Thyroid gland (tissue), 4 donors: ENCODE measurements at regions not wholly inside any gene's neighbourhood (a gene's known extent, or its start where the extent isn't known, plus 50 kb on each side); places are given as distances from the start of the nearest gene placed in this dataset.

ENCODE experiments used
- DNase-seq, 2 donors: peaks; one replicate each; pipeline ENCODE4 v3.0.0-alpha.2; 2019
- H3K27ac ChIP-seq, 3 donors: fragments of 200-600 bp; sonication (generic); 1 replicate in 2 of 3; 2 replicates in 1 of 3; pipeline ENCODE4 v1.5.1; 2016 to 2019; ENCODE audit warnings: mild to moderate bottlenecking in 1 of 3, moderate library complexity in 1 of 3
- H3K27me3 ChIP-seq: fragments of 200-600 bp; sonication (generic); one replicate; pipeline ENCODE4 v1.5.1; 2019
- H3K36me3 ChIP-seq, 2 donors: fragments of 200-600 bp; sonication (generic); one replicate each; pipeline ENCODE4 v1.5.1; 2016 to 2019
- H3K4me1 ChIP-seq, 2 donors: fragments of 200-600 bp; sonication (generic); one replicate each; pipeline ENCODE4 v1.5.1; 2017 to 2019
- H3K4me3 ChIP-seq, 3 donors: fragments of 200-600 bp; sonication (generic); replicated peaks in 1 of 3; 1 replicate in 2 of 3; 2 replicates in 1 of 3; pipeline ENCODE4 v1.5.1; 2016; ENCODE audit warnings: mild to moderate bottlenecking in 1 of 3
- H3K9me3 ChIP-seq: fragments of 200-600 bp; sonication (generic); one replicate; pipeline ENCODE4 v1.5.1; 2017
- CTCF ChIP-seq, 6 experiments: fragments of 200-600 bp in 3 of 6; fragments of 450-650 bp in 3 of 6; sonication (generic) in 3 of 6; IDR thresholded peaks; one replicate each; pipeline ENCODE4 v1.5.1; 2016 to 2019; ENCODE audit warnings: antibody characterized with exemption in 6 of 6, mild to moderate bottlenecking in 2 of 6, inconsistent platforms in 1 of 6, moderate library complexity in 1 of 6
- POLR2A ChIP-seq, 2 donors: fragments of 450-650 bp; IDR thresholded peaks; one replicate each; pipeline ENCODE4 v1.6.1; 2017; ENCODE audit warnings: antibody characterized with exemption in 2 of 2, mild to moderate bottlenecking in 2 of 2, moderate library complexity in 1 of 2
- WGBS, 2 donors: methylation state at CpG; one replicate each; pipeline ENCODE4 v1.1.5; 2017; 5-methylcytosine and 5-hydroxymethylcytosine counted together
- intact Hi-C: fragments of 100-400 bp; cut with DNase I; formaldehyde crosslinking; loops from one replicate; pipeline ENCODE4 v1.15.1; 2023

GRCh38 chr16:52283584-52284375 lies 263.2 kb downstream of the TOX3 start:
- Histone ChIP-seq H3K4me1 (no peaks in the 10 kb centered on the region), H3K27ac (no peak overlapping the region), H3K4me3 (no peak overlapping the region), H3K27me3 (no peaks in the 10 kb centered on the region), H3K36me3 (no peaks in the 10 kb centered on the region), H3K9me3 (no peaks in the 10 kb centered on the region)
- no peak for DNase-seq
- TF ChIP-seq CTCF (IDR thresholded peaks at IDR 0.05): no peak
- TF ChIP-seq POLR2A (IDR thresholded peaks at IDR 0.05): no peak
- intact Hi-C loops: no loop called here
- 76 to 80% methylated on average over 4 of the region's 4 CpGs for WGBS, 2 donors

- 73 to 76% methylated on average over 2 of the region's 2 CpGs for WGBS, 2 donors
- Histone ChIP-seq H3K36me3 (no peaks in the 10 kb centered on the region), H3K4me1 (no peaks in the 10 kb centered on the region), H3K27me3 (no peaks in the 10 kb centered on the region), H3K27ac (no peak overlapping the region), H3K9me3 (no peaks in the 10 kb centered on the region), H3K4me3 (no peak overlapping the region)
- DNase-seq: no peak
- intact Hi-C loops: no loop called here
- TF ChIP-seq POLR2A (IDR thresholded peaks at IDR 0.05): no peak
- no peak for TF ChIP-seq CTCF (IDR thresholded peaks at IDR 0.05)
Observed at GRCh38 chr16:52283018-52283417, 263.9 kb downstream of the TOX3 start.

- Histone ChIP-seq H3K36me3 (no peaks in the 10 kb centered on the region), H3K9me3 (no peaks in the 10 kb centered on the region), H3K4me1 (no peaks in the 10 kb centered on the region), H3K27me3 (no peaks in the 10 kb centered on the region), H3K4me3 (no peak overlapping the region), H3K27ac (no peak overlapping the region)
- DNase-seq: no peak
- WGBS, 2 donors: 86 to 90% methylated on average over 1 of the region's 1 CpG
- no peak for TF ChIP-seq POLR2A (IDR thresholded peaks at IDR 0.05)
- TF ChIP-seq CTCF (IDR thresholded peaks at IDR 0.05): no peak
- intact Hi-C loops: no loop called here
Observed at GRCh38 chr16:52280086-52280485, 266.9 kb downstream of the TOX3 start.

GRCh38 chr16:52271088-52271750 lies 275.7 kb downstream of the TOX3 start:
- H3K9me3 ChIP-seq: no peaks in the 10 kb centered on the region
- H3K4me1 ChIP-seq: no peaks in the 10 kb centered on the region
- H3K27ac ChIP-seq: no peak overlapping the region
- no peaks in the 10 kb centered on the region for H3K36me3 ChIP-seq
- no peaks in the 10 kb centered on the region for H3K27me3 ChIP-seq
- intact Hi-C loops: no loop called here
- 71 to 73% methylated on average over 4 of the region's 4 CpGs for WGBS, 2 donors
- DNase-seq: no peak
- no peak overlapping the region for H3K4me3 ChIP-seq
- no peak for TF ChIP-seq POLR2A (IDR thresholded peaks at IDR 0.05)

- H3K9me3 ChIP-seq: no peaks in the 10 kb centered on the region
- intact Hi-C loops: no loop called here
- H3K27me3 ChIP-seq: no peaks in the 10 kb centered on the region
- H3K4me1 ChIP-seq: no peaks in the 10 kb centered on the region
- TF ChIP-seq POLR2A (IDR thresholded peaks at IDR 0.05) (no peak), CTCF (IDR thresholded peaks at IDR 0.05) (no peak)
- no peak for DNase-seq
- H3K36me3 ChIP-seq: no peaks in the 10 kb centered on the region
- WGBS, 2 donors: 6 to 12% methylated on average over 3 of the region's 3 CpGs
- no peak overlapping the region for H3K4me3 ChIP-seq
- no peak overlapping the region for H3K27ac ChIP-seq
Observed at GRCh38 chr16:52265446-52265861, 281.5 kb downstream of the TOX3 start.
